ENCODE measurements at regions not wholly inside any gene's neighbourhood (a gene's known extent, or its start where the extent isn't known, plus 50 kb on each side); places are given as distances from the start of the nearest gene placed in this dataset.
A peak's percentile ranks its signal among the peaks of the same experiment; 100 is the strongest.

- DNase-seq, result no peak
These were observed 87.4 kb upstream of the CD180 start for GRCh38 chr5:67283988-67284487.

- no peak for DNase-seq
These were observed 86.8 kb upstream of the CD180 start for GRCh38 chr5:67283275-67283987.

DNA sequence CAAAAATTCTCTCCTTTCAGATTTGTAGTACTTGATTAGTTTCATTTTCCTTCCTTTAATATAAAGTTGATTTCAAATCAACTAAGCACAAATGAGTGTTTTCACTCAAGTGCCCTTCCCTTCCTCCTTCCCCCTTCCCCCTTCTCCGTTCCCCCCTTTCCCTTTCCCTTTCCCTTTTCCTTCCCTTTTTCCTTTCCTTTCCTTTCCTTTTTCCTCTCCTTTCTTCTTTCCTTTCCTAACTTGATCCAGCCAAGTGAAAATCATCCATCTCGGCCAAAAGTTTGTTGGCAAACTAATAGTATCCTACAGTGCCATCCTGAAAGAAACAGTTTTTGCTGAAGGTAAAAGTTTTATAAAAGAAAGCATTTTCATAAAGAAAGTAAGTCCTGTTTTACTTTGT is 85.3 kb upstream of the CD180 start:
- no peak for DNase-seq

DNA sequence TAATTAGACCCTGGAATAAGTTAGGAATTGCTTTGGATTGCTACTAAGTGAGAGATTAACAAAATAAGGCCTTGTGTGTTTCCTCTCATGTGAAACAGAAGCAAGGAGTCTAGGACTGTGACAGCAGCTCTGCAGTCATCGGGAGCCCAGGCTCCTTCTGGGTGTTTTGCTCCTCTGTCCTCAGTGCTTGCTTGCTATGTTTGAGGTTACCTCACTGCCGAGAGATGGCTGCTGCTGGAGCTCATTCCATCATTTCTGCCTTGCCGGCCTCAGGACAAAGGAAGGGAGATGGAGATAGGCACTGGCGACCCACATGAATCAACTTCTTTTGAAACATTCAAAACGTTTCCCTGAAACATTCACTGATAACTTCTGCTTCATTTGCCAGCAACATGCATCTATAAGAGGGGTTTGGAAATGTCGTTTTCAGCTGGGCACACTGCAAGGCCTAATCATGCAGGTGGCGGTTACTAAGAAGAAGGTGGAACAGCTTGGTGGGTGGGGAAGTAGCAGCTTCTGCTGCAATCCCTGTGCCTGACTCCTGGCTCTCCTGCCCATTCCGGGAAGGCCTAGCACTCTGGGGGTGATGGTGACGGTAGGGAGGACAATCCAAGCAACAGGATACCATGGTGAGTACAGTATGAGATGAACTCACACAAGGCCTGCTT is 77.2 kb upstream of the CD180 start:
- DNase-seq, result no peak

DNA sequence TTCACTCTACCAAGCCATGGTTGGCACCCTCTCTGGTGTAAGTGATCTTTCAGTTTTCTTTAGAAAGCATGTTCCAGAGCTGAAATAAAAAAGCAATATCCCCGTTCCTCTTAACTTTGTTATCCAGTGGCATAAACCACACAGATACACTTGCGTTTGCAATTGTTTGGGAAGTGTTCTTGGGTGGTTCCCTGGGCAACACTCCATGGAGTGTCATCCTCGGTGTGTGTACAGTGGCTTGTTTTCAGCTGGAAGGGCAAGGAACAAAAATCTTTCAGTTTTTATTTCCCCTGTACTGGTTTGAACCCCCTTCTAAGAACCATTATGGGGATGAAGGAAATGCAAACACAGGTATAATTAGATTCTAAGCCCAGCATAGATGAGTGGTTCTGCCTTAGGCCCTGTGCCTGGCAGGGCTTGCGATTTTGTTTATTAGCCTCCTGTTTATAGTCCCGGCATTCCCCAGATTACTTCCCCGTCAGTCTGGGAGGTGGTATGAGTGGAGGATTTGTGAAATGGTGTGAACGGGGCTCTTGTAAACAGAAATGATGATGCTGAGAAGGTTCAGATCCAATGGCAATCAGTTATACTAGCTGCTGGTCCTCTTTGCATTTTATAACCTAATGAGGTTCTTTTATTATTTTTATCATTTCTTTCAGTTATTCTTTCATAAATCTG is 76.0 kb upstream of the CD180 start:
- no peak for DNase-seq

DNA sequence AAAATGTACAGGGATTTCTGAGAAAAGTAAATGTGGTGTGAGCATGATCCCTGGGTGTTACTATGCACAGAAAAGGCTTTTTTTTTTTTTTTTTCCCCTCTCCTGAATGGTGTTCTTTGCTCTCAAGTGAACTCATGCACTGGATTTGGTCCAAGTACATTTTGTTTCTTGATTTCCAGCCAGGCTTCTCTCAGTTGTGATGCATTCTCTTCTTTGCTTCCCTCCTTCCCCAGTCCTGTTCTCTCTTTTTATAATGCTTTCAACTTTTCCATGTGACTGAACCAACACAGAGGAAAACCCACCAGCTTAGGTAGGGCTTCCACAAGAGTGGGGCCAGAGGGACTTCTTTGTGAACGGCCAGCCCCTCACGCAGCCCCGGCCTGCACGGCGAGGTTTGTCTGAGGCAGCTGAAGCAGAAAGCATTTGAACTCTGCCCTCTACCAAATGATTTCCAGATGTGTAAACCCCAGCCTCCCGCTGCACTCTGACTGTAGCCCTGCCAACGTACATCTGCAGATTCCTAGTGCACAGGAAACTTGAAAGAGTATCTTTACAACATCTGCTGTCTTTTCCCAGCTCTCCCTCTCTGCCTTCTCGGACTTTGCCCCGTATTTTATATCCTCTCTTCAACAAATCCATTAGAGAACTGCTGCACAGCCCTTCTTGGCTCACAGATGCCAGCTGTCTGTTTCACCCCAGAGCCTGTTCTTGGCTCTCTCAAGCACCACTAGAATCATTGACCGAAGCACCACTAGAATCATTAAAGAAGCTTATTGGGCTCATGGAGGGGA is 71.8 kb upstream of the CD180 start:
- no peak for DNase-seq

- no peak for DNase-seq
These were observed 71.1 kb upstream of the CD180 start for GRCh38 chr5:67267512-67268216.

- no peak for DNase-seq
These were observed 70.2 kb upstream of the CD180 start for GRCh38 chr5:67266654-67267350.

DNA sequence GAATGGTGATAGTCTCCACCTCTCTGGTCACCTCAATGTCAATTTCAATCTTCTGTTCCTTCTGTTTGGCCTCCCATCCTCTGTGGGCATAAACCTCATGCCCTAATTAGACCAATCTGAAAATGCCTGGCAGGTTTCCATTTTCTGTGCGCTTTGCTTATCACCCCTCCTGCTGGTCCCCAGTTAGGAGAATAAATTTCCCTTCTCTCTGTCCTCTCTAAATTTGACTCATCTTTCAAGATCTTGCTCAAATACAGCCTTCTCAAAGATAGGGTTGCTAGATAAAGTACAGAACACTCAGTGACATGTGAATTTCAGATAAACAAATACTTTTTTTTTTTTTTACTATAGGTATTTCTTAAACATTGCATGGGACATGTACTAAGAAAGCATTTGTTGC is 69.4 kb upstream of the CD180 start:
- DNase-seq, result no peak

GRCh38 chr5:67263656-67264408 is 67.2 kb upstream of the CD180 start:
- DNase-seq, result no peak

- DNase-seq, result no peak
These were observed 66.4 kb upstream of the CD180 start for GRCh38 chr5:67262956-67263355.

- peak in 2 of 3 donors; percentile 8 to 39 for DNase-seq
These were observed 65.6 kb upstream of the CD180 start for GRCh38 chr5:67262206-67262605.

- no peak for DNase-seq
These were observed 63.1 kb upstream of the CD180 start for GRCh38 chr5:67259548-67260215.

DNA sequence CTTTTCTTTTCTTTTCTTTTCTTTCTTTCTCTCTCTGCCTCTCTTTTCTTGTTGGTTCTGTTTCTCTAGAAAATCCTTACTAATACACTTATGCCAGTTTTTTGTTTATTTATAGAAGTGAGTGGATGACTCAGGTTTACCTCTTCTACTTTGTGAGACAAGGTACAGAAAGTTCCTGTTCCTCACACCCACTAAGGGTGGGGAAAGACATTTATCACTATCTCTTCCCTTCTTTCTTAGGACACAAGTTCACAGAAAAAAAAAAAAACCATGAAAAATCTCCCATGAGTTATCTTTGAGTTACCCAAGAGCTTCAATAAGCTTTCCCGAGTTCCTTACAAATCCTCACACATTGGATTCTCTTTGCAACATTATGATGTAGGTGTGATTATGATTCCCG is 60.9 kb upstream of the CD180 start:
- DNase-seq, result no peak

- DNase-seq, result no peak
These were observed 60.5 kb upstream of the CD180 start for GRCh38 chr5:67257077-67257476.

GRCh38 chr5:67255881-67256280 is 59.3 kb upstream of the CD180 start:
- no peak for DNase-seq

GRCh38 chr5:67253911-67254310 is 57.3 kb upstream of the CD180 start:
- DNase-seq, result no peak

- DNase-seq, result no peak
These were observed 52.9 kb upstream of the CD180 start for GRCh38 chr5:67249590-67249895.

GRCh38 chr5:67248703-67249589 is 52.3 kb upstream of the CD180 start:
- DNase-seq, result no peak

Measured in suppressor macrophage treated with lipopolysaccharide for 1 hour (primary cell).